Uterus (tissue), 2 donors: ENCODE measurements at regions not wholly inside any gene's neighbourhood (a gene's known extent, or its start where the extent isn't known, plus 50 kb on each side); places are given as distances from the start of the nearest gene placed in this dataset.

Source experiments
- CTCF ChIP-seq, 4 experiments: fragments of 200-600 bp in 2 of 4; fragments of 450-650 bp in 2 of 4; sonication (generic) in 2 of 4; IDR thresholded peaks; one replicate each; pipeline ENCODE4 v1.5.1; 2016 to 2019; ENCODE audit warnings: antibody characterized with exemption in 4 of 4, mild to moderate bottlenecking in 2 of 4, moderate library complexity in 1 of 4
- POLR2A ChIP-seq, 2 donors: fragments of 450-650 bp; IDR thresholded peaks; one replicate each; pipeline ENCODE4 v1.6.1; 2016; ENCODE audit warnings: antibody characterized with exemption in 2 of 2, mild to moderate bottlenecking in 1 of 2, moderate library complexity in 1 of 2

GRCh38 chr2:129887688-129888266 lies 91.7 kb upstream of the RAB6C start:
- TF ChIP-seq CTCF (IDR thresholded peaks at IDR 0.05) (no peak), POLR2A (IDR thresholded peaks at IDR 0.05) (no peak)
